ENCODE measurements at regions not wholly inside any gene's neighbourhood (a gene's known extent, or its start where the extent isn't known, plus 50 kb on each side); places are given as distances from the start of the nearest gene placed in this dataset.
"Not testable (repeated sequence)": the region's sequence is repeated elsewhere in the genome, so short reads cannot be mapped to it uniquely, and the experiment has no call there.

DNA sequence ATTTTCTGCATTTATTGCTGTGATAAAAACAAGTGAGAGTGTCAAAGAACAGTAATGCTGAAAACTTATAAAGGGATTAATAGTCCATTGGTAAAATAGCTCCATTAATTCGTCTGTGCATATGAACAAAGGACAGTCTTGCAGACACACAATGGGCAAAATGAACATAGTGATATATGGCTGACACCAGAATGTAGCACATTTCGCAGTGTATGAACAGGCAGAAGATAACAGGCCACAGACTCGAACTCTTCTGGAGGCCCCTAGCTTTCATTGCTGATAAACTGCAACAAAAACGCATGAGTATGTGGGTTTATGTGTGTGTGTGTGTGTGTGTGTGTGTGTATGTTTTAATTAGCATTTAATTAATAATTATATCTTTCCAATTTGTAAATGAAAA is 354.8 kb downstream of the TAF11L14 start:
- DNase-seq, result no peak

DNA sequence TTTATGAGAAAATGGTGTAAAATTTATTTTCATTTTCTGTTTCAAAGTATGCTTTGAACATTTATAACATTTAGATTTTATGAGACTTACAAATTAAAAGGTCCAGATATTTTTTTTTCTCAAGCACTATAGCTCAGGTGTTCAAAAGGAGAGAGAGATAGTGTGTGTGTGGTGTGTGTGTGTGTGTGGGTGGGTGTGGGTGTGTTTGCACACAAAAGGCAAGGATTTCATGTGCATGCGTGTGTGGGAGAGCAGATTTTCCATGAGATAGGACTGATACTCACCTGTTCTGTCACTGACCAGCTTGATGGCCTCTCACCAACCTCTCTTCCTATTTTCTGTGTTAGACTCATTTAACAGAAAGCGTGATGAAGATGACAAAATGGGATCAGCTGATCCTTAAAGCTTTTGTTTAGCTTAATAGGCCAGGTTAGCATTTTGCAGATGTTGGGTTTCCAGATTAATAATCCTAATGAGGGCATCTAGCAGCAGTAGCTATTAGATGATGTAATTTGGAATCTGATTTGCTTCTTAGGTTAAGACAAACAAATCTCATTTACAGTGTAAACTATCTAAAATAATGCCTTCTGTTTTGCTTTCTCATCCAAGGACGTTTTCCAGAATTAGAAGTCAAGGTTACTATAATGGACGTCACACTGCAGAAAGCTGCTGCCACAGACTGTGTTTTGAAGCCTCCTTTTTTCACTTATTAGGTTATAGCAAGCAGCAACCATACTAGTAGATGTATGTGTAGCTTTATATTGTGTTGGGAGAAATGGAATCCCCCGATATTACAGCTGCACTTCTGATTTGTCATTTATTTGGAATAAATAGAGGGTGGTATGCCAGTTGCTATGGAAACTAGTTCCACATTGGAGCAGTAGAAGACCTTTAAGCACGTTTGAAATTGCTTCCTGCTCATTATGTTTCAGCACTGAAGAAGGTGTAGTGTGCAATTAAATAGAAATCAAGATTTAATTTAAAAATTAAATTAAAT is 355.6 kb downstream of the TAF11L14 start:
- no peak for DNase-seq

DNA sequence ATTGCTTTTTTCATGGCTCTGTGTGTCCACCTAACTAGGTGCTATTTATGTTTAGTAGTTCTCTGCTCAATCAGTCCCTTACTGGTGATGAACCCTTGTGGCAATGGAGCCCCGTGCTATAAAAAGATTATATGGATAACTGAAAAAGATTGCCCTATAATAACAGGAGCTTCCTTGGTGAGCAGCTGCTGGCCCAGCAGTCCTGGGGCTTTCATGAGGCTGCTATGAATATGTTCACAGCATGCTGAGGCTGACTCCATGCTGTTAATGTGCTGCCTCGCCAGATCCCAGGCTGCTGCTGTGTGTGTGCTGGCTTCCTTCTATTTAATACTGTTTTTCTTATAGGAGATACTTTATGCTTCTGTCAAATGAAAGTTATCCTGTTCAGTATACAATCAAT is 357.5 kb downstream of the TAF11L14 start:
- no peak for DNase-seq

DNA sequence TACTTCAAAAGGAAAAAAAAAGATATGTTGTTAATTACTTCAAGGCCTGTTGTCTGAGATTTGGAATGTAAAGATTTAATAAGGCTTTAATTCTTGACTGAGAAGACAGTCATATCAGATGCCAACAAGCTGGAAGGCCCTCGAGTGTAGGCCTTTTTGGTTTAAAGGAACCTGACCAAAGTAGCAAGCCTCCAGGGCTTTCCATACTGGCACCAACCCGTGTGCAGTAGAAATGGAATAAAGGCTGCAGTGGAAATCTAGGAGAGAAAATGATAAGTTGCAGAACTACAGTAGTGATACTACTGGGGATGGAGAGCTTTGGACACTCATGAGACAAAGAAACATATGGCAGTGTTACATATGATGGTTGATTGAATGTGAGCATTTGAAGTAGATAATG is 358.0 kb downstream of the TAF11L14 start:
- no peak for DNase-seq

DNA sequence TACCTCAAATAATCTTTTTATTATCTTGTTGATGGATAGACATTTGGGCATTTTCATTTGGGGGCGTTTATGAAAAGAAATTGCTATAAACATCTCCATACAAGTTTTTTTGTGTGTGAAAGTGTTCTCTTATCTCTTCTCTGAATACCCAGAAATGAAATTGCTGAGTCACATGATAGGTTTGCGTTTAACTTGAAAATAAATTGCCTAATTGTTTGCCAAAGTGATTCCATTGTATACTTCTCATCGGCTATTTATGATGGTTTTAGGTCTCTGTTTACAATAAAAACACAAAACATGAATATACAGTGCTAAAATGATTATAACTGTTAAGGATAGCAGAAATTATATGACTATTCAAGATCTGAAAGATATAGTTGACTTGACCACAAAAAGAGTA is 361.7 kb downstream of the TAF11L14 start:
- DNase-seq, result no peak

DNA sequence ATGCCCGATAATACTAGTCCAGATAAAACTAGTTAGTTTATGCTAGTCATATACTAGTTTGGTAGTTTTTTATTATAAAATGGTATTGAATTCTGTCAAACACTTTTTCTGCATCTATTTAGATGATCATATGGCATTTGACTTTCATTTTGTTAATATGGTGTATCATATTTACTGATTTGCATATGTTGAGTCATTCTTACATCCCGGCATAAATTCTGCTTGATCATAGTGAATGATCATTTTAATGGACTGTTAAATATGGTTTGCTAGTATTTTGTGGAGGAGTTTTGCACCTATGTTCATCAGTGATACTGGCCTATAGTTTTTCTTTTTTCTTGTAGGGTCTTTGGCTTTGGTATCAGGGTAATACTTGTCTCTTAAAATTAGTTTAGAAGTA is 365.6 kb downstream of the TAF11L14 start:
- DNase-seq, result no peak

DNA sequence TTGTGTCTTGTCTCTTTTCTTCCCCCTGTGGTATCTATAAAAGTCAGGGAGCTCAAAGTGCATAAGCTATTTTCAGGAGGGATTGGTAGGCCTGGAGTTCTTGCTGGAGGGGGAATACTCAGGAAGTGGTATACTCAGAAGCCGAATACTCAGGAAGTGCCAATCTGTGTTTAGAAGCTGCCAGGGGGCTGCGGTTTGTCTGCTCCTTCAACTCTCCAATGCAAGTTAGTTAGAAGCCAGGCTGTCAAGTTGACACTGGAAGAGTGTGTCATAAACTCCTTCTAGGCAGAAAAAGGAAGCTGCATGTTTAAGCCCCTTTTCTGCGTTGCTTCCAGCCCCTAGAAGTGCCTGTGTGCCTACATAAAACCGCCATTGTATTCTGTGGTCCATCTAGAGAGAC is 366.5 kb downstream of the TAF11L14 start:
- DNase-seq, result no peak

DNA sequence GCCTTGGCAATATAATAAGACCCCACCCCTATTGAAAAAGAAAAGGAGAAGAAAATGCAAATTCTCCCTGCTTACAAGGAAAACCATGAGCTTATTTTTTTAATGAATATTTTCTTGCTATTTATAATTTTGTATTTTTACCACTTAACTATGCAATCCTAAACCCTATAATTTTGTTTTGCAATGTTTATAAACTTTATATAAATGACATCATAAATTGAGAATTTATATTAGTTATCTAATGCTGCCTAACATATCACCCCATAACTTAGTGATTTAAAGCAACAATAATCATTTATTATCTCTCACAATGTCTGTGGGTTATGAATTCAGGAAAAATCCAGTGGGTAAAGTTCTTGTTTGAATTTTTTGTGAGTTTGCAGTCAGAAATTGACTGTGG is 369.1 kb downstream of the TAF11L14 start:
- no peak for DNase-seq

DNA sequence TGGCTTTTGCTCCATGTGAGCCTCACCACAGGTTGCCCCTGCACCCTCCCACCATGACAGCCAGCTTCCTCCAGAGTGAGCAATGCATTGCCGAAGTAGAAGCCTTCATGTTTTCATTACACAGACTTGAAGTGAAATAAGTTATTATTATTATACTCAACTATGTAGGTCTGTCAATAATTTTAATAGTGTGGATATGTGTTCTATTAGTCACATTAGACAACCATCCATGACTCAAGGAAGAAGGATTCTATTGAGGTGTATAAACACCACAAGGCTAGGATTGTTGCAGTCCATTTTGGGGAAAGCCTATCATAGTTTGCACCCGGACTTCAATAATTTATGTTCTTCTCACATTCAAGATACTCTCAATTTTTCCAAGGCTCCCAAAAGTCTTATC is 369.5 kb downstream of the TAF11L14 start:
- DNase-seq, result no peak

DNA sequence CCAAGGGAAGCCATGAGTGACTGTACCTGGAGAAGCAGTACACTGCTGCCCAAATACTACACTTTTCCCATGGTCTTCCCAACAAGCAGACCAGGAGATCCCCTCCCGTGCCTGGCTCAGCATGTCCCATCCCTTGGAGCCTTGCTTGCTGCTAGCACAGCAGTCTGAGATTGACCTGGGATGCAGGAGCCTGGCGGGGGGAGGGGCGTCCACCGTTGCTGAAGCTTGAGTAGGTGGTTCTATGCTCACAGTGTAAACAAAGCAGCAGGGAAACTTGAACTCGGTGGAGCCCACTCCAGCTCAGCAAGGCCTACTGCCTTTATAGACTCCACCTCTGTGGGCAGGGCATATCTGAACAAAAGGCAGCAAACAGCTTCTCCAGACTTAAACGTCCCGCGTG is 372.0 kb downstream of the TAF11L14 start:
- DNase-seq, result not testable (repeated sequence)

DNA sequence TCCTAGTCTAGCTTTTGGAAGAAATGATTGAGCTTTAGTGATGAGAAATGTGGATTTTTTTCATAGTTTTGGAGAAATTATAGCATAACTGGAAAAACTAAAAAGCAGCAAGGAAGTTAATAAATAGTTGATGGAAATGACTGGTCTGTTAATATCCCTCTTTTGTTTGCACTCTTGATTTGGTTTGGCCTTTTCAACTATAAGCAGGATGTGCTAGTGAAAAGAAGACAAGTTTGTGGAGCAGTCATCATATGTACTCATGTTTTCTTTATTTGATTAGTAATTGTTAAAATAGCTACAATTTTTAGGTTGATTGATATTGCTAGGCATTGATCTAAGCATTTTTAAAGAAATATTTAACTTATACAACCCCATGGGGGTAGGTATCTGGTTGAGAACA is 374.7 kb downstream of the TAF11L14 start:
- no peak for DNase-seq

DNA sequence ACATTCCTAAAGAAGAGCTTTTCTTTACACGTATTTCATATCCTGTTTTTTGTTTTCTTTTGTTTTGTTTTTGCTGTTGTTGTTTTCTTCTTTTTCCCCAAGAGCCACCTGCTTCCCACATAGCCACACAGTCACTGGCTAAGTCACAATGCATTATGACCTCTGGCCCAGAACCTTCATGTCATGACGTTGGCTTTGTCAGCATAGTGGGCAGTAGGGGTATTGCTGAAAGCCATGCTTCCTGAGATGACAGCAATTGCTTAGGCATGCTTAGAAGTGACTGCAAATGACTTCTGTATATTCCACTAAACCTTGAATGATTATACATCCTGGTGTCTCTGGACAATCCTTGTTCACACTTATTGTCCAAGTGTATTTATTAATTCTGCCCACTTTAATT is 375.8 kb downstream of the TAF11L14 start:
- DNase-seq, result no peak

DNA sequence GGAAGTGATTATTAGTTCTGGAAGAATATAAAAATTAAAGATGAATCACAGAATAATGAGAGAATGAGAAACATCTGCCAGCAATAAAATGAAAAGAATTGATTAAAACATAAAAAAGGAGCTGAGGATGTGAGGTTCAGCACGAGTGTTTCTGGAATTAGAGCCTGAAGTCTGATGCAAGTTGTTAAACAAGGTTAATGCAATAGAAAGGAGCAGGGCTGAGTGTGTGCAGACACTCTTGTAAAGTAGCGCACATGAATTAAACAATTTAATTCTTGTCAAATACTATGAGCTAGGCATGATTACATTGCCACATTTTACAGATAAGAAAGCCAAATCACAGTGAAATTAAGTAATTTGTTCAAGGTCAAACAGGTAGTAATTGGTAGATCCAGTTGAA is 384.2 kb downstream of the TAF11L14 start:
- no peak for DNase-seq

DNA sequence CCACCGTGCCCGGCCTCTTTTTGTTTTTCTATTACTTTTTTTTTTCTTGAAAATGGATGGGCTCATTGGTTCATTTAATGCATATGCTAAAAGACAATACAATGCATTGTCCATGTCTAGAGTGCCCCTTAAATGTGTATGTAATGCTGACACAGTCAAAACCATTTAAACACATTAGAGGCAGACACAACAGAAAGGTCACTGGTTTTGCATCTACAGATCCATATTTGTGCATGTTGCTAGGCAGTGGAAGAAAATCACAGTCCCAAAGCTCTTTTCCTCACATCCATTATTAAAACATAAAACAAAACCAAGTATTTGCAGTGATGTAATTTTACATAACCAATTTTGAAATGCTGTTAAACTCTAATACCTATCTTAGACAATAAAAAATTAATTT is 389.0 kb downstream of the TAF11L14 start:
- DNase-seq, result no peak

DNA sequence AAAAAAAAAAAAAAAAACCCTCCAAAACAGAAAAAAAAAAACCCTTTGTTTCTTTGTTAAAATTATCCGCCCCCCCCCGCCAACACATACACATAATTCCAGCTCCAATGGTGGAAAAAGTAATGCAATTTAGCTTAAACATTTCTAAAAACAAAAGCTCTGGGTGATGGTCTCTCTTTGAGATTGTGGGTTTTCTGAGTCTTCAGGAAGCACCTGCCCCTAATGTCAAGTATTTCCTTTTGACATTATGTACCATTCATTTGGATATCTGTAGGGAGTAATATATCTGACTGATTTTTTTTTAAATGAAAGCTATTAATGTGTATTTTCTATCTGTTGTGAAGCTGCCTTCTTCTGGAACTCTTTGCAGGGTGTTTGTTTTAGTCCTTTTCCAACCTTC is 389.7 kb downstream of the TAF11L14 start:
- no peak for DNase-seq

DNA sequence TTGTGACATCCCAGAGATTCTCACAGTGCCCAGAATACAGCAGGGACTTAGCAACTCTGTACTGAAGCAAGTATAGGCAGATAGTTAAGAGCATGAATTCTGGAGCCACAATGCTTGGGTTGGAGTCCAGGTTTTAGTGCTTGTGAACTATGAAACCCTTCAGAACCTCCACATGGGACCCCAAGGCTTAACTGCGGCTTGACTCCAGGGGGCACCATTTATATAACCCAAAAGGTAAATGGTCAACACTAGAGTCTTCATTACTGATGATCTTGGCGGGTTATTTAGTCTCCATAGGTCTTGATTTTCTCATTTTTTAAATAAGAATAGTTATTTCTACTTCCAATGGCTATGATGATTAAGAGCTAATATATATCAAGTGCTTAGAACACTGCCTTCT is 390.3 kb downstream of the TAF11L14 start:
- DNase-seq, result no peak

DNA sequence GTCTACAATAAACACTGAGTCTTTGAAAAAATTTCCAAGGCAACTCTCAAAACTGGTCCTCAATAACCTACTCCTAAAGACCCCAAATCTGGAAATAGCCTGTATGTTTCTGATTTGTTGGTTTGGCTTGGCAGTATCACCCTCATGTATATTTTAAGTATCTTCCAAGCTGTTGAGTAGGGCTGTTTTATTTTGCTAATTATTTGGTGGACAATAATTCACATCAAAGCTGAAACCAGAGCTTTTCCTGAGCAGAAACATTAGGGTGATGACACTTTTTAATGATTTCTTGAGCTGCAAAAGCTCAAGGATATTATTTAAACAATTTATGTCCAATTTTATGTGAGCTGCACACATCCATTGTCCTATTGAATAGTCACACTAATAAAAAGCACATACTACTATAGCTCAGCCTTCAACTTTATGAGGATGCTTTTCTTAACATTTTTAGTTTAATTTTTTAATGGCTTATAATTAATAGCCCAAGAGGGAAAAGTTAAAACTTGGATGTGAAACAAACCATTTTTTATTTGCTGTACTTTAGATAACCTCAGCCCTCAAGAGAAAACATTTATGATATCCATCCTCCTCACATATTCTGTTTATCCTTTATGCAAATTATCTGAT is 393.1 kb downstream of the TAF11L14 start:
- DNase-seq, result no peak

DNA sequence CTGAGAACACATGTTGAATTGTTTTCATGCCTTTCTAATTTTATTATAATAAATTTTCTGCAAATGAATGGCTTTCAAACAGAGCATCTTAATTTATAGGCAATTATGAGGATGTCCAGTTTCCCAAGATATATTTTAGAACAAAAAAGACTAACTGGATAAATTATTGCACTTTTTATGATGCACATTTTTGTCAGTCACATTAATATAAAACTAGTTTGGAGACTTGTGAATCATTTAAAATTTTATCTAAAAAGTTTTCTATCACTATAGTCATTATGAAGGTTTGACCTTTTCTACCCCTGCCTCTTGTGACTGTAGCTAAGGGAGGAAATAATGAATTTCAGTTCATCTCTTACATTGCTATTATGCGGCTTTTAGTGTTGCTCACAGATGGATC is 393.8 kb downstream of the TAF11L14 start:
- no peak for DNase-seq

DNA sequence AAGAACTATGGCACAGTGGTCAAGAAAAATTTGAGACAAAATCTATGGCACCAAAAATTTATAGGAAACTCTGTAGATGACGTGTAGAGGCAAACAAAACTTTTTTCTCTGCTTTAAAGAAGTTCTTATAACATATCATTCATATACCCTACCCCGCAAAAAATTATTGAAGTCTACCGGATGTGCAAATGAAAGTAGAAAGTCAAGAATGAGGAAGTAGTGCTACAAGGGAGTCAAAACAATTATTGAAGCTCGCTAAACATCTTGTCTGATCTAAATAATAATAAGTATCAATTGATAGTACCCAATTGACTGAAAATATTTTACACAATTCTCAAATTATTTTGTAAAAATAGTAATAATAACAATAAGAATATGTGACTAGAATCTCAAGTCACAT is 398.5 kb downstream of the TAF11L14 start:
- no peak for DNase-seq

DNA sequence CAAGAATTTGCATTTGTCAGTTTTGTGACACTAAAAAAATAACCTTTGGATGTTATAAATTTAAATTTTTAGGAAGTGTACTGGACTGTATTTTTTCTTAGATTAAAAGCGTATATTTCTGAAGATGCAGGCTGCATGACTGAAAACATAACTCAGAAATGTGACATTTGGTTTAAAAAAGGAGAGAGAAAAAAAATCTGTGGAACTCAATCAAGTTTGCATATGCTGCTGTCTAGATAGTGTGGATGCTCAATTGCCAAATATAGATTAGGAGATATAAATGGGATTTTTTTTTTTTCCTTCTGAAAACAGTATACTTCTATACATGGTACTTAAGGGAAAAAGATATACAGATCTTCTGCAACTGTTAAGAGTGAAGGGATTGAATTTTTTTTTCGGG is 402.3 kb downstream of the TAF11L14 start:
- no peak for DNase-seq

DNA sequence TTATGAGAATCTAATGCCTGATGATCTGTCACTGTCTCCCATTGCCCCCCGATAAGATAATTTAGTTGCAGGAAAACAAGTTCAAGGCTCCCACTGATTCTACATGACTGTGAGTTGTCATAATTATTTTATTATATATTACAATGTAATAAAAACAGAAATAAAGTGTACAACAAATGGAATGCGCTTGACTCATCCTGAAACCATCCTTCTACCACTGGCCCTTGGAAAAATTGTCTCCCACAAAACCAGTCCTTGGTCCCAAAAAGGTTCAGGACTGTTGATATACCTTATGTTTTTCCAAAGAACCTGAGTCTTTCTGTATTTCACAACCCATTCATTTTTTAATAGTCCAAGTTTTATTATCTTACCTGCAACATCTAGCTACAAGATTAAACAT is 403.5 kb downstream of the TAF11L14 start:
- DNase-seq, result no peak

DNA sequence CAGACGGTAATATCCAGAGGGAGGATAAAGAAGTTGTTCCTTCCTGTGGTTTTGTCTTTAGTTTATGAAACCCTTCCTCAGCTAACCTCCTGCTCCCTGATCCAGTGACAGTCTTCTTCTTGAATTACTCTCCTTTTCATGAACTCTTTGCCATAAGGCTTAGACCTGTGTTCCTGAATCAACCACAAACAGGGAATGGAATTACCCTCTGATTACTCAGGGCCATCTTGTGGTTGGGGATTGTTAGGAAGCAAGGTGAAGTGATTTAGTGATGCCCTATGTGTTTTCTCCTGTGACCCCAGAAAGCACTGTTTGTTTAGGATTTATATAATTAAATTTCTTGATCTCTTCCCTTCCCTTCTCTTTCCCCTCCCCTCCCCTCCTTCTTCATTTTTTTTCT is 409.1 kb downstream of the TAF11L14 start:
- DNase-seq, result no peak

DNA sequence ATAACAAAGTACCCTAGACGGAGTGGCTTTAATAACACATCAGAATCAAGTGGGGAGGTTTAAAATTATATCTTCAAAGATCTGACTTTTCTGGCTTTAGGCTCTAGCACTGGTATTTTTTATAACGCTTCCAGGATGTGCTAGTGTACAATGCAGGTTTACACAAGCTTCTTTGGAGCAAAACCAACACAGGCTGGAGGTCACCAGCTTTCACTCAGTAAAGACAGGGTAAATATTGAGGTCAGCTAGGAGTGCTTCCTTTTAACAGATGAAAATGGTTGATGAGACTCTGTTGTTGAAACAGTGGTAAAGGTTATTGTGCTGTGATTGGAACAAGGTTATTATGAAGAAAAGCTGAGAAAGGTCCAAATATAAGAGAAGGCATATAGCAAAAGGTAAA is 414.2 kb downstream of the TAF11L14 start:
- no peak for DNase-seq

DNA sequence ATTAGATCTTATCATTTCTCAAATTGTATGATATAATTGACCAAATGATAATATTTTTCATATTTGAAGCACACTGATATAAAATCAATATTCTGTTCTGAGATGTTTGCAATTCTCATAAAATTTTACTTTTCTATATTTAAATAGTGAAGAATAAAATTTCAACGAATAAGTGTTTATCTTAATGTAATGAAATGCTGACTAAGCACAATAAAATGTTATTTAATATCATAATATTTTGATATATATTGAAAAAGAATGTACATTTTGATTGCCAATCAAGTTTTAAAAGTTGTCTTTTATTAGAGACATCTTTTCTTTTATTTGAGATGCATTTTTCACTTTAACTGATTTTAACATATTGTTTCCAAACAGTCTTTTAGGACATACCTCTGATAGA is 416.1 kb downstream of the TAF11L14 start:
- DNase-seq, result no peak

DNA sequence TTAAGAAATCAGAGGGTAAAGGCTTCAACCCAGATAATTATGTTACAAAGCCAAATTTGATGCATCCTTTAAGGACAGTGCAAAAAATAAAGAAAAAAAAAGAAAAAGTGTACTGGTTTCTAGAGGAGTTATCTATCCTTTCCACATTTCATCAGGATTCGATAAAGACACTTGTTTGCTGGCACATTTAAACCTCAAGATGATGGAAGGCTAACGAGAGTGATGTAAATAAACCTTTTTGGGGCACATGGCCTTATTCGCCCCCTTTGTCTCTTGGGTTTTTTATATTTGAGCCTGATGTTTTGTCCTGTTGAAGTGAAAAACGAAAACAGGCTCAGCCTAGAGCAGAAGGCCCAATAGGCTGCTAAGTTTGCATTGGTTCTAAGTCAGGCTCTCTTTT is 416.5 kb downstream of the TAF11L14 start:
- no peak for DNase-seq

Data from activated effector memory CD4-positive, alpha-beta T cell treated with anti-CD3 and anti-CD28 coated beads, Interleukin-2, amount 50 U/mL, for 16 hours (primary cell).